ENCODE measurements at regions not wholly inside any gene's neighbourhood (a gene's known extent, or its start where the extent isn't known, plus 50 kb on each side); places are given as distances from the start of the nearest gene placed in this dataset.

- TF ChIP-seq CTCF (conservative IDR thresholded peaks at IDR 0.05): no peak
- TF ChIP-seq ZFX (IDR thresholded peaks at IDR 0.05): no peak
- H3K27ac ChIP-seq: no peak overlapping the region
Observed at GRCh38 chr2:42942214-42942989, 150.0 kb upstream of the HAAO start.

GRCh38 chr2:42941633-42942176, 149.3 kb upstream of the HAAO start:
- TF ChIP-seq CTCF (conservative IDR thresholded peaks at IDR 0.05) (no peak), ZFX (IDR thresholded peaks at IDR 0.05) (no peak)

GRCh38 chr2:42939411-42940206, 147.2 kb upstream of the HAAO start:
- TF ChIP-seq ZFX (IDR thresholded peaks at IDR 0.05) (no peak), CTCF (conservative IDR thresholded peaks at IDR 0.05) (no peak)
- no peak overlapping the region for H3K27ac ChIP-seq

More at GRCh38 chr2:42941633-42942176, 149.3 kb upstream of the HAAO start:
- no peak overlapping the region for H3K27ac ChIP-seq

GRCh38 chr2:42938671-42939370, 146.4 kb upstream of the HAAO start:
- TF ChIP-seq ZFX (IDR thresholded peaks at IDR 0.05): no peak
- no peak for TF ChIP-seq CTCF (conservative IDR thresholded peaks at IDR 0.05)
- H3K27ac ChIP-seq: no peak overlapping the region

- H3K27ac ChIP-seq: no peak overlapping the region
- TF ChIP-seq CTCF (conservative IDR thresholded peaks at IDR 0.05) (no peak), ZFX (IDR thresholded peaks at IDR 0.05) (no peak)
Observed at GRCh38 chr2:42937171-42937875, 144.9 kb upstream of the HAAO start.

- no peak overlapping the region for H3K27ac ChIP-seq
- TF ChIP-seq CTCF (conservative IDR thresholded peaks at IDR 0.05) (no peak), ZFX (IDR thresholded peaks at IDR 0.05) (no peak)
Observed at GRCh38 chr2:42935692-42936671, 143.6 kb upstream of the HAAO start.
